HCT116 (cell line): ENCODE measurements at regions not wholly inside any gene's neighbourhood (a gene's known extent, or its start where the extent isn't known, plus 50 kb on each side); places are given as distances from the start of the nearest gene placed in this dataset.

Source experiments
- ATAC-seq: fragments of 200-7000 bp; cut with Tn5 transposase; 2 replicates; pipeline ENCODE4 v1.9.1; 2020; ENCODE audit warnings: mild to moderate bottlenecking, moderate library complexity
- BruUV-seq: library from RNA; stranded (reverse); fragments of 400-500 nt; replicated peaks from 2 replicates; lab custom pipeline; 2021; lab: Mats Ljungman, UMichigan
- CTCF ChIA-PET: fragments of 300-600 bp; sonication (Branson Sonifier 250); formaldehyde crosslinking; loops from one replicate; lab custom pipeline; 2021; ENCODE audit warnings: antibody characterized with exemption; lab: Charles Lee
- POLR2A ChIA-PET: fragments of 300-600, 350-600 bp; sonication (Branson Sonifier 250); formaldehyde crosslinking; loops from one replicate; lab custom pipeline; 2021; ENCODE audit warnings: antibody characterized with exemption; lab: Charles Lee
- RAD21 ChIA-PET, 2 experiments: fragments of 300-600 bp; sonication (Branson Sonifier 250); formaldehyde crosslinking; loops; one replicate each; lab custom pipeline; 2023; ENCODE audit warnings: low total read pairs in 2 of 2; ENCODE audit not compliant: uncharacterized antibody in 2 of 2, unreplicated experiment in 2 of 2, low non-redundant PET in 1 of 2; lab: Charles Lee
- DNase-seq: peaks from one replicate; pipeline ENCODE4 v3.0.0-alpha.2; 2010; ENCODE audit warnings: low read depth, low spot score
- H2AFZ ChIP-seq: fragments of 200-600 bp; shearing (Covaris generic), sonication (generic); 2 replicates; pipeline ENCODE4 v1.6.1; 2017; ENCODE audit warnings: low read depth, mixed run types, mixed read lengths, antibody characterized with exemption, low read length; ENCODE audit not compliant: poor library complexity, severe bottlenecking
- H3K27ac ChIP-seq: 2 replicates; pipeline ENCODE4 v1.5.1; 2012; ENCODE audit warnings: low read depth, low read length
- H3K27me3 ChIP-seq: fragments of 200-600 bp; sonication (generic); 2 replicates; pipeline ENCODE4 v1.6.1; 2016; ENCODE audit warnings: mixed run types, low read length, mixed read lengths; ENCODE audit not compliant: insufficient read depth
- H3K36me3 ChIP-seq, 2 experiments: fragments of 200-500 bp in 1 of 2; fragments of 200-600 bp in 1 of 2; sonication (Bioruptor generic) in 1 of 2; sonication (generic) in 1 of 2; 2 replicates each; pipeline versions ENCODE4 v1.5.1 to v1.6.1; 2014 to 2016; ENCODE audit warnings: low read length in 2 of 2, inconsistent platforms in 1 of 2, mixed read lengths in 1 of 2, mixed run types in 1 of 2; ENCODE audit not compliant: insufficient read depth in 2 of 2, control insufficient read depth in 1 of 2
- H3K4me1 ChIP-seq, 2 experiments: fragments of 200-600 bp in 1 of 2; sonication (generic) in 1 of 2; 2 replicates each; pipeline versions ENCODE4 v1.5.1 to v1.6.1; 2012 to 2017; ENCODE audit warnings: low read length in 2 of 2, inconsistent platforms in 1 of 2, mild to moderate bottlenecking in 1 of 2, mixed read lengths in 1 of 2, mixed run types in 1 of 2, moderate library complexity in 1 of 2; ENCODE audit not compliant: insufficient read depth in 2 of 2, control insufficient read depth in 1 of 2
- H3K4me2 ChIP-seq: fragments of 200-600 bp; sonication (generic); 2 replicates; pipeline ENCODE4 v1.6.1; 2017; ENCODE audit warnings: mixed run types, low read length, mixed read lengths
- H3K4me3 ChIP-seq, 2 experiments: fragments of 200-600 bp in 1 of 2; sonication (generic) in 1 of 2; replicated peaks in 1 of 2; 2 replicates each; pipeline ENCODE4 v1.5.1; 2011 to 2016; ENCODE audit warnings: low read length in 2 of 2, control low read depth in 1 of 2, low read depth in 1 of 2, mild to moderate bottlenecking in 1 of 2, mixed read lengths in 1 of 2, mixed run types in 1 of 2
- H3K79me2 ChIP-seq: fragments of 200-600 bp; sonication (generic); 2 replicates; pipeline ENCODE4 v1.6.1; 2017; ENCODE audit warnings: mild to moderate bottlenecking, mixed run types, low read length, moderate library complexity, mixed read lengths; ENCODE audit not compliant: insufficient read depth
- H3K9ac ChIP-seq: fragments of 200-600 bp; sonication (generic); 2 replicates; pipeline ENCODE4 v1.6.1; 2016; ENCODE audit warnings: low read length, mixed read lengths
- H3K9me2 ChIP-seq: fragments of 200-600 bp; sonication (generic), shearing (Covaris generic); 2 replicates; pipeline ENCODE4 v1.6.1; 2017; ENCODE audit warnings: mixed run types, mild to moderate bottlenecking, moderate library complexity; ENCODE audit not compliant: insufficient read depth
- H3K9me3 ChIP-seq, 2 experiments: fragments of 200-500 bp in 1 of 2; fragments of 200-600 bp in 1 of 2; sonication (Bioruptor generic) in 1 of 2; sonication (generic) in 1 of 2; 2 replicates each; pipeline ENCODE4 v1.6.1; 2014 to 2017; ENCODE audit warnings: low read length in 2 of 2, mixed read lengths in 2 of 2, inconsistent platforms in 1 of 2, low read depth in 1 of 2, mild to moderate bottlenecking in 1 of 2, mixed run types in 1 of 2, moderate library complexity in 1 of 2; ENCODE audit not compliant: control insufficient read depth in 1 of 2, insufficient read depth in 1 of 2
- H4K20me1 ChIP-seq: fragments of 200-600 bp; sonication (generic), shearing (Covaris generic); 2 replicates; pipeline ENCODE4 v1.6.1; 2017; ENCODE audit warnings: mixed run types, mild to moderate bottlenecking, moderate library complexity; ENCODE audit not compliant: insufficient read depth
- ELF1 ChIP-seq: IDR thresholded peaks from 2 replicates; pipeline ENCODE4 v1.6.1; 2012; ENCODE audit warnings: low read depth, borderline replicate concordance
- EZH2phosphoT487 ChIP-seq: fragments of 200-600 bp; IDR thresholded peaks from 2 replicates; pipeline ENCODE4 v1.6.1; 2018; ENCODE audit warnings: antibody characterized with exemption, borderline replicate concordance
- POLR2AphosphoS5 ChIP-seq: IDR thresholded peaks from 2 replicates; pipeline ENCODE4 v1.6.1; 2011; ENCODE audit warnings: mild to moderate bottlenecking, low read depth, low read length, moderate library complexity
- RAD21 ChIP-seq: IDR thresholded peaks from 2 replicates; pipeline ENCODE4 v1.6.1; 2012; ENCODE audit warnings: low read depth, mild to moderate bottlenecking
- REST ChIP-seq: IDR thresholded peaks from 2 replicates; pipeline ENCODE4 v1.6.1; 2012; ENCODE audit warnings: low read depth
- ZBTB33 ChIP-seq: IDR thresholded peaks from 2 replicates; pipeline ENCODE4 v1.6.1; 2011; ENCODE audit warnings: mild to moderate bottlenecking, low read length, moderate library complexity; ENCODE audit not compliant: insufficient replicate concordance; ENCODE audit errors: extremely low read depth
- intact Hi-C: fragments of 100-400 bp; cut with micrococcal nuclease; formaldehyde crosslinking; loops from 2 replicates; pipeline ENCODE4 v1.10.0; 2022
- TF ChIP-seq, protein P1 (sequence below), 3 experiments: fragments of 200-600 bp in 1 of 3; sonication (generic) in 1 of 3; IDR thresholded peaks in 2 of 3; conservative IDR thresholded peaks in 1 of 3; 2 replicates each; pipeline ENCODE4 v1.5.1; 2012 to 2017; ENCODE audit warnings: low read depth in 2 of 3, low read length in 2 of 3, antibody characterized with exemption in 1 of 3, borderline replicate concordance in 1 of 3, control low read depth in 1 of 3, mild to moderate bottlenecking in 1 of 3, mixed read lengths in 1 of 3, mixed run types in 1 of 3, moderate library complexity in 1 of 3; ENCODE audit not compliant: insufficient read depth in 1 of 3

DNA sequence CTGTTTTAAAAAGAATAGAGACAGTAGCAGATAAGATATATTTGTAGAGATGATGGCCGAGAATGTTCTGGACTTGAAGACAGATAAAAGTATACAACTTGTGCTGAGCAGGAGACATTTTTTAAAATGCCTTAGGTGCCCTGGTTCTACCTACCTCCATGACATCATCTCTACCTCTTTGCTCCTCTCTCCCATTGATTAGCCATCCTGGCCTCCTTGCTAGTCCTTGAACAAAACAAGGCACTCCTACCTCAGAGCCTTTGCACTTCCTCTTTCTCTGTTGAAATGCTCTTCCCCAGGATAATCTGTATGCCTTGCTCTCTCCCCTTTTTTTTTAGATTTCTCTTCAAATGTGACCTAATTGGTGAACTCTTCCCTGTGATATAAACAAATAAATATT, 92.6 kb upstream of the MAGI3 start:
- ChIA-PET POLR2A (no interaction called here), RAD21 (no interaction called here), CTCF (no interaction called here)
- Histone ChIP-seq H3K9me3 (no peaks in the 10 kb centered on the region), H3K36me3 (no peaks in the 10 kb centered on the region), H3K79me2 (no peaks in the 10 kb centered on the region), H3K27ac (no peak overlapping the region), H3K27me3 (no peaks in the 10 kb centered on the region), H3K4me2 (no peak overlapping the region), H3K4me3 (no peak overlapping the region), H2AFZ (no peak overlapping the region), H3K4me1 (no peaks in the 10 kb centered on the region), H3K9me2 (no peaks in the 10 kb centered on the region), H3K9ac (no peak overlapping the region), H4K20me1 (no peaks in the 10 kb centered on the region)
- DNase-seq (no peak), ATAC-seq (no peak)
- BruUV-seq: no TSS peak
- intact Hi-C loops: no loop called here
- TF ChIP-seq EZH2phosphoT487: no peak
- TF ChIP-seq POLR2AphosphoS5: no peak
- no peak for TF ChIP-seq REST
- TF ChIP-seq RAD21: no peak

DNA sequence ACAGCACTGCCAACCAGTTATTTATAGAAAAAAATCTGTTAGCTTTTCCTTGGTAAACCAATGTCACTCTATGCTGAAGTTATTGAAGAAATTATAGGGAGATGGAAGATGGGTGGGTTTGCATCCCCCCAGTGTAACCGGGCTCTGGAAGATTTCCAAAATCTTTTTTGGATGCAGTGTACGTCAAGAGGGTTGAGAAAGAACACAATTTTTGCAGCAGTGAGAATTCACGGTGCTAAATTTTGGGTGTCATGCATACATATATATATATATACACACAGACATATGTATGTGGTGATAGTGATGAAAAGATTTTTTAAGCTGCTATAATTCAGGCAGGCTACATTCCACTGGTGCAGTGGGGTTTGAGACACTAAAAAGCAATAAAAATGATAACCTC, 91.4 kb upstream of the MAGI3 start:
- H3K4me3 ChIP-seq: no peak overlapping the region
- ChIA-PET RAD21 (no interaction called here), CTCF (no interaction called here), POLR2A (no interaction called here)
- no peak overlapping the region for H3K4me2 ChIP-seq
- intact Hi-C loops: no loop called here
- H3K9ac ChIP-seq: no peak overlapping the region
- H3K9me3 ChIP-seq: no peaks in the 10 kb centered on the region
- BruUV-seq: no TSS peak
- ATAC-seq: no peak
- no peaks in the 10 kb centered on the region for H3K79me2 ChIP-seq
- TF ChIP-seq ELF1 (no peak), ZBTB33 (no peak), REST (no peak)
- TF ChIP-seq, protein P1, sequence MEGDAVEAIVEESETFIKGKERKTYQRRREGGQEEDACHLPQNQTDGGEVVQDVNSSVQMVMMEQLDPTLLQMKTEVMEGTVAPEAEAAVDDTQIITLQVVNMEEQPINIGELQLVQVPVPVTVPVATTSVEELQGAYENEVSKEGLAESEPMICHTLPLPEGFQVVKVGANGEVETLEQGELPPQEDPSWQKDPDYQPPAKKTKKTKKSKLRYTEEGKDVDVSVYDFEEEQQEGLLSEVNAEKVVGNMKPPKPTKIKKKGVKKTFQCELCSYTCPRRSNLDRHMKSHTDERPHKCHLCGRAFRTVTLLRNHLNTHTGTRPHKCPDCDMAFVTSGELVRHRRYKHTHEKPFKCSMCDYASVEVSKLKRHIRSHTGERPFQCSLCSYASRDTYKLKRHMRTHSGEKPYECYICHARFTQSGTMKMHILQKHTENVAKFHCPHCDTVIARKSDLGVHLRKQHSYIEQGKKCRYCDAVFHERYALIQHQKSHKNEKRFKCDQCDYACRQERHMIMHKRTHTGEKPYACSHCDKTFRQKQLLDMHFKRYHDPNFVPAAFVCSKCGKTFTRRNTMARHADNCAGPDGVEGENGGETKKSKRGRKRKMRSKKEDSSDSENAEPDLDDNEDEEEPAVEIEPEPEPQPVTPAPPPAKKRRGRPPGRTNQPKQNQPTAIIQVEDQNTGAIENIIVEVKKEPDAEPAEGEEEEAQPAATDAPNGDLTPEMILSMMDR (IDR thresholded peaks at IDR 0.05 in 2 of 3, conservative IDR thresholded peaks at IDR 0.05 in 1 of 3; ENCODE audit: borderline replicate concordance in 1 of 3, insufficient read depth in 1 of 3, low read depth in 2 of 3, low read length in 2 of 3): no peak
- H3K36me3 ChIP-seq: no peaks in the 10 kb centered on the region
- no peaks in the 10 kb centered on the region for H3K4me1 ChIP-seq
- H3K9me2 ChIP-seq: no peaks in the 10 kb centered on the region
- H2AFZ ChIP-seq: no peak overlapping the region
- no peaks in the 10 kb centered on the region for H4K20me1 ChIP-seq
- DNase-seq: no peak
- H3K27me3 ChIP-seq: no peaks in the 10 kb centered on the region
- no peak overlapping the region for H3K27ac ChIP-seq
